ENCODE measurements at regions not wholly inside any gene's neighbourhood (a gene's known extent, or its start where the extent isn't known, plus 50 kb on each side); places are given as distances from the start of the nearest gene placed in this dataset.

- Histone ChIP-seq H3K9me3 (ENCODE audit: control insufficient read depth, insufficient read depth, low read length) (no peaks in the 10 kb centered on the region), H3K4me3 (ENCODE audit: low read length) (no peak overlapping the region), H3K4me1 (ENCODE audit: control insufficient read depth, low read length) (no peaks in the 10 kb centered on the region), H3K9me2 (replicated peaks; ENCODE audit: control insufficient read depth, low read length) (no peaks in the 10 kb centered on the region), H3K36me3 (ENCODE audit: control insufficient read depth, low read length) (no peaks in the 10 kb centered on the region), H3F3A (ENCODE audit: control insufficient read depth, insufficient read depth) (no peaks in the 10 kb centered on the region), H3K27ac (ENCODE audit: low read depth, low read length) (no peak overlapping the region), H3K27me3 (ENCODE audit: control insufficient read depth, low read length) (no peaks in the 10 kb centered on the region), H4K20me1 (ENCODE audit: control insufficient read depth, insufficient read depth, low read depth, low read length) (no peaks in the 10 kb centered on the region), H3K4me2 (ENCODE audit: low read length) (no peak overlapping the region), H3K79me2 (ENCODE audit: control insufficient read depth, low read length) (no peaks in the 10 kb centered on the region)
- TF ChIP-seq CTCF (IDR thresholded peaks at IDR 0.05; ENCODE audit: low read depth, low read length, poor library complexity, severe bottlenecking): no peak
- TF ChIP-seq EZH2phosphoT487 (IDR thresholded peaks at IDR 0.05; ENCODE audit: borderline replicate concordance, low read length): no peak
These were observed 800.0 kb downstream of the SLITRK6 start for GRCh38 chr13:84999252-84999651.

GRCh38 chr13:84998681-84999080 lies 800.5 kb downstream of the SLITRK6 start:
- Histone ChIP-seq H3K9me3 (ENCODE audit: control insufficient read depth, insufficient read depth, low read length) (no peaks in the 10 kb centered on the region), H3K27ac (ENCODE audit: low read depth, low read length) (no peak overlapping the region), H3K27me3 (ENCODE audit: control insufficient read depth, low read length) (no peaks in the 10 kb centered on the region), H3F3A (ENCODE audit: control insufficient read depth, insufficient read depth) (no peaks in the 10 kb centered on the region), H3K4me3 (ENCODE audit: low read length) (no peak overlapping the region), H3K36me3 (ENCODE audit: control insufficient read depth, low read length) (no peaks in the 10 kb centered on the region), H3K4me2 (ENCODE audit: low read length) (no peak overlapping the region), H3K9me2 (replicated peaks; ENCODE audit: control insufficient read depth, low read length) (no peaks in the 10 kb centered on the region), H4K20me1 (ENCODE audit: control insufficient read depth, insufficient read depth, low read depth, low read length) (no peaks in the 10 kb centered on the region), H3K4me1 (ENCODE audit: control insufficient read depth, low read length) (no peaks in the 10 kb centered on the region), H3K79me2 (ENCODE audit: control insufficient read depth, low read length) (no peaks in the 10 kb centered on the region)
- TF ChIP-seq CTCF (IDR thresholded peaks at IDR 0.05; ENCODE audit: low read depth, low read length, poor library complexity, severe bottlenecking) (no peak), EZH2phosphoT487 (IDR thresholded peaks at IDR 0.05; ENCODE audit: borderline replicate concordance, low read length) (no peak)

- Histone ChIP-seq H3K4me3 (ENCODE audit: low read length) (no peak overlapping the region), H3K36me3 (ENCODE audit: control insufficient read depth, low read length) (no peaks in the 10 kb centered on the region), H3K9me2 (replicated peaks; ENCODE audit: control insufficient read depth, low read length) (no peaks in the 10 kb centered on the region), H3K27me3 (ENCODE audit: control insufficient read depth, low read length) (no peaks in the 10 kb centered on the region), H3K4me1 (ENCODE audit: control insufficient read depth, low read length) (no peaks in the 10 kb centered on the region), H4K20me1 (ENCODE audit: control insufficient read depth, insufficient read depth, low read depth, low read length) (no peaks in the 10 kb centered on the region), H3K4me2 (ENCODE audit: low read length) (no peak overlapping the region), H3K9me3 (ENCODE audit: control insufficient read depth, insufficient read depth, low read length) (no peaks in the 10 kb centered on the region), H3K27ac (ENCODE audit: low read depth, low read length) (no peak overlapping the region), H3K79me2 (ENCODE audit: control insufficient read depth, low read length) (no peaks in the 10 kb centered on the region), H3F3A (ENCODE audit: control insufficient read depth, insufficient read depth) (no peaks in the 10 kb centered on the region)
- TF ChIP-seq CTCF (IDR thresholded peaks at IDR 0.05; ENCODE audit: low read depth, low read length, poor library complexity, severe bottlenecking) (no peak), EZH2phosphoT487 (IDR thresholded peaks at IDR 0.05; ENCODE audit: borderline replicate concordance, low read length) (no peak)
These were observed 801.4 kb downstream of the SLITRK6 start for GRCh38 chr13:84997858-84998257.

GRCh38 chr13:84994582-84994981 lies 804.6 kb downstream of the SLITRK6 start:
- no peak for TF ChIP-seq CTCF (IDR thresholded peaks at IDR 0.05; ENCODE audit: low read depth, low read length, poor library complexity, severe bottlenecking)
- no peak overlapping the region for H3K4me3 ChIP-seq (ENCODE audit: low read length)
- no peaks in the 10 kb centered on the region for H3K4me1 ChIP-seq (ENCODE audit: control insufficient read depth, low read length)
- H3K9me2 ChIP-seq (replicated peaks; ENCODE audit: control insufficient read depth, low read length): no peaks in the 10 kb centered on the region
- no peaks in the 10 kb centered on the region for H3K79me2 ChIP-seq (ENCODE audit: control insufficient read depth, low read length)
- H3K4me2 ChIP-seq (ENCODE audit: low read length): no peak overlapping the region
- no peaks in the 10 kb centered on the region for H4K20me1 ChIP-seq (ENCODE audit: control insufficient read depth, insufficient read depth, low read depth, low read length)
- no peaks in the 10 kb centered on the region for H3K27me3 ChIP-seq (ENCODE audit: control insufficient read depth, low read length)
- H3K36me3 ChIP-seq (ENCODE audit: control insufficient read depth, low read length): no peaks in the 10 kb centered on the region
- H3K9me3 ChIP-seq (ENCODE audit: control insufficient read depth, insufficient read depth, low read length): peaks cover 11% of the 10 kb centered on the region; the same call in 1 of the 2 replicates
- H3F3A ChIP-seq (ENCODE audit: control insufficient read depth, insufficient read depth): no peaks in the 10 kb centered on the region
- no peak overlapping the region for H3K27ac ChIP-seq (ENCODE audit: low read depth, low read length)

Measured in DOHH2 (cell line).